Panc1 (cell line): ENCODE measurements at regions not wholly inside any gene's neighbourhood (a gene's known extent, or its start where the extent isn't known, plus 50 kb on each side); places are given as distances from the start of the nearest gene placed in this dataset.

Experiments used
- ATAC-seq: fragments of 200-7000 bp; cut with Tn5 transposase; 2 replicates; pipeline ENCODE4 v1.9.1; 2020; ENCODE audit warnings: mild to moderate bottlenecking, moderate library complexity
- BruUV-seq: library from RNA; stranded (reverse); fragments of 400-500 nt; replicated peaks from 2 replicates; lab custom pipeline; 2021; lab: Mats Ljungman, UMichigan
- CTCF ChIA-PET: fragments of 300-600 bp; sonication (Branson Sonifier 250); formaldehyde crosslinking; loops from one replicate; lab custom pipeline; 2022; ENCODE audit warnings: antibody characterized with exemption; lab: Charles Lee
- POLR2A ChIA-PET: fragments of 300-600 bp; sonication (Branson Sonifier 250); formaldehyde crosslinking; loops from one replicate; lab custom pipeline; 2022; ENCODE audit warnings: antibody characterized with exemption; lab: Charles Lee
- DNase-seq: peaks from one replicate; pipeline ENCODE4 v3.0.0-alpha.2; 2010; ENCODE audit warnings: low read depth, low spot score
- H3K27ac ChIP-seq: 2 replicates; pipeline ENCODE4 v1.5.1; 2011; ENCODE audit warnings: mild to moderate bottlenecking, low read length, inconsistent platforms
- H3K27me3 ChIP-seq: fragments of 200-500 bp; sonication (Bioruptor generic); 2 replicates; pipeline ENCODE4 v1.6.0; 2014; ENCODE audit warnings: low read length, inconsistent platforms; ENCODE audit not compliant: control insufficient read depth, insufficient read depth
- H3K36me3 ChIP-seq: fragments of 200-500 bp; sonication (Bioruptor generic); 2 replicates; pipeline ENCODE4 v1.5.1; 2014; ENCODE audit warnings: inconsistent platforms, mild to moderate bottlenecking, low read length, moderate library complexity; ENCODE audit not compliant: control insufficient read depth, insufficient read depth
- H3K4me1 ChIP-seq: 2 replicates; pipeline ENCODE4 v1.5.1; 2011; ENCODE audit warnings: inconsistent platforms, mild to moderate bottlenecking, low read length, moderate library complexity; ENCODE audit not compliant: control insufficient read depth, insufficient read depth
- H3K4me3 ChIP-seq, 2 experiments: 2 replicates each; pipeline ENCODE4 v1.5.1; 2011 to 2012; ENCODE audit warnings: low read depth in 2 of 2, low read length in 2 of 2, mild to moderate bottlenecking in 2 of 2, inconsistent platforms in 1 of 2, moderate library complexity in 1 of 2
- H3K9me3 ChIP-seq: fragments of 200-500 bp; sonication (Bioruptor generic); 2 replicates; pipeline ENCODE4 v1.5.1; 2014; ENCODE audit warnings: low read depth, mild to moderate bottlenecking, inconsistent platforms, low read length, moderate library complexity; ENCODE audit not compliant: control insufficient read depth, insufficient read depth
- CTCF ChIP-seq: fragments of 450-650 bp; IDR thresholded peaks from 2 replicates; pipeline ENCODE4 v1.5.1; 2017; ENCODE audit warnings: mild to moderate bottlenecking
- POLR2AphosphoS5 ChIP-seq: IDR thresholded peaks from 2 replicates; pipeline ENCODE4 v1.6.1; 2012; ENCODE audit warnings: mild to moderate bottlenecking, low read depth, low read length, moderate library complexity
- REST ChIP-seq, 2 experiments: IDR thresholded peaks; 2 replicates each; pipeline ENCODE4 v1.6.1; 2011 to 2012; ENCODE audit warnings: low read depth in 2 of 2, control low read depth in 1 of 2, low read length in 1 of 2, mild to moderate bottlenecking in 1 of 2, moderate library complexity in 1 of 2; ENCODE audit not compliant: insufficient read depth in 1 of 2
- SIN3A ChIP-seq: IDR thresholded peaks from 2 replicates; pipeline ENCODE4 v1.6.1; 2012; ENCODE audit warnings: low read depth, mild to moderate bottlenecking, low read length, moderate library complexity, borderline replicate concordance; ENCODE audit not compliant: insufficient read depth
- TCF7L2 ChIP-seq: IDR thresholded peaks from 2 replicates; pipeline ENCODE4 v1.6.1; 2011; ENCODE audit warnings: mild to moderate bottlenecking, low read depth, low read length, inconsistent platforms
- in situ Hi-C: cut with HindIII; loops from 2 replicates; pipeline ENCODE4 v1.10.0; 2016; ENCODE audit warnings: low sequenced_read_pairs, low pct_unique_long_range_greater_than_20kb
- intact Hi-C: fragments of 100-400 bp; cut with micrococcal nuclease; formaldehyde crosslinking; loops from one replicate; pipeline ENCODE4 v1.10.0; 2022; ENCODE audit not compliant: unreplicated experiment

- ATAC-seq (no peak), DNase-seq (no peak)
- Histone ChIP-seq H3K9me3 (no peaks in the 10 kb centered on the region), H3K4me1 (no peaks in the 10 kb centered on the region), H3K27me3 (no peaks in the 10 kb centered on the region; the same call in 1 of the 2 replicates), H3K4me3 (no peak overlapping the region), H3K36me3 (no peaks in the 10 kb centered on the region), H3K27ac (no peak overlapping the region)
- in situ Hi-C loops, result no loop called here
- TF ChIP-seq POLR2AphosphoS5, result no peak
- no peak for TF ChIP-seq TCF7L2
- TF ChIP-seq CTCF, result no peak
- TF ChIP-seq REST (IDR thresholded peaks at IDR 0.05; ENCODE audit: insufficient read depth in 1 of 2, low read depth in 2 of 2, low read length in 1 of 2), result no peak
- TF ChIP-seq SIN3A, result no peak
- POLR2A ChIA-PET, result interaction anchor here (0.6 kb wide), 1 partner anchor 16 kb away, joined by 3 read pairs; no protein-coding TSS in a partner anchor
- intact Hi-C loops, result no loop called here
- CTCF ChIA-PET, result no interaction called here
- no TSS peak for BruUV-seq
Observed at GRCh38 chr10:84701370-84701720, 373.0 kb downstream of the CCSER2 start.

- Histone ChIP-seq H3K27me3 (no peaks in the 10 kb centered on the region; the same call in 1 of the 2 replicates), H3K4me3 (no peak overlapping the region), H3K4me1 (no peaks in the 10 kb centered on the region), H3K27ac (no peak overlapping the region), H3K9me3 (no peaks in the 10 kb centered on the region), H3K36me3 (no peaks in the 10 kb centered on the region)
- intact Hi-C loops (no loop called here), in situ Hi-C loops (no loop called here)
- TF ChIP-seq POLR2AphosphoS5 (no peak), CTCF (no peak), SIN3A (no peak), REST (IDR thresholded peaks at IDR 0.05; ENCODE audit: insufficient read depth in 1 of 2, low read depth in 2 of 2, low read length in 1 of 2) (no peak)
- ATAC-seq (no peak), DNase-seq (no peak)
- ChIA-PET POLR2A (no interaction called here), CTCF (no interaction called here)
- no TSS peak for BruUV-seq
Observed at GRCh38 chr10:84704101-84704500, 375.7 kb downstream of the CCSER2 start.
